Adrenal gland (tissue), 5 donors: ENCODE measurements at regions not wholly inside any gene's neighbourhood (a gene's known extent, or its start where the extent isn't known, plus 50 kb on each side); places are given as distances from the start of the nearest gene placed in this dataset.
"Not testable (repeated sequence)": the region's sequence is repeated elsewhere in the genome, so short reads cannot be mapped to it uniquely, and the experiment has no call there.

Experiments
- POLR2A ChIP-seq, 2 donors: fragments of 450-650 bp; IDR thresholded peaks; one replicate each; pipeline ENCODE4 v1.6.1; 2017; ENCODE audit warnings: antibody characterized with exemption in 2 of 2, mild to moderate bottlenecking in 2 of 2, moderate library complexity in 1 of 2
- TF ChIP-seq, protein P1 (sequence below), 6 experiments: fragments of 450-650 bp in 4 of 6; fragments of 200-600 bp in 2 of 6; sonication (generic) in 1 of 6; IDR thresholded peaks; 1 replicate in 5 of 6; 2 replicates in 1 of 6; pipeline versions ENCODE4 v1.5.1 to v1.8.0; 2016 to 2021; ENCODE audit warnings: antibody characterized with exemption in 6 of 6, mild to moderate bottlenecking in 2 of 6, moderate library complexity in 1 of 6
- donor health status: DM: no; HTN: no; CAD: no.

DNA sequence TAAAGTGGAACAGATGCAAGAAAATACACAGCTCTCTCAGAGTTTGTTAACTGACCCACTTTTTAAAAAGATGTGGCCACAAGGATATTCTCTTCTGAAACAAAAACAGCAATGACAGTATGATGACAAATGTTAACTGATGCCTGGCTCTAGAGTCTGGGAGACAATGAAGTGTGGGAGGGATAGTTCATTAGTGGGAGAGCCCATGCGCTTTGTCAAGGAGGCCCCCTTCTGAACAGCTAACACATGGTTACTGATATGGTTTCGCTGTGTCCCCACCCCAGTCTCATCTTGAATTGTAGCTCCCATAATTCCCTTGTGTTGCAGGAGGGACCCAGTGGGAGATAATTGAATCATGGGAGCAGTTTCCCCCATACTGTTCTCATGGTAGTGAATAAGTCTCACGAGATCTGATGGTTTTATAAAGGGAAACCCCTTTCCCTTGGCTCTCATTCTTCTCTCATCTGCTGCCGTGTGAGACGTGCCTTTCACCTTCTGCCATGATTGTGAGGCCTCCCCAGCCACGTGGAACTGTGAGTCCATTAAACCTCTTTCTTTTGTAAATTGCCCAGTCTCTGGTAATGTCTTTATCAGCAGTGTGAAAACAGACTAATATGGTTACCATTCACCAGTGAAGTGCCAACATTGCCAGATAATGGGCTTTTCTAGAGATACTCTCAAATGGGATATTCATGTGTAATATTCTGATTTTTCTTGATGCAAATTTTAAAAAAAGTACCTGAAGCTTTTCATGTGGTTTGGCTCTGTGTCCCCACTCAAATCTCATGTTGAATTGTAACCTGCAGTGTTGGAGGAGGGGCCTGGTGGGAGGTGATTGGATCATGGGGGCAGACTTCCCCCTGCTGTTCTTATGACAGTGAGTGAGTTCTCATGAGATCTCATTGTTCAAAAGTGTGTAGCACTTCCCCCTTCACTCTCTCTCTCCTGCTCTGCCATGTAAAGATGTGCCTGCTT is 435.8 kb downstream of the SHISA9 start:
- TF ChIP-seq, protein P1, sequence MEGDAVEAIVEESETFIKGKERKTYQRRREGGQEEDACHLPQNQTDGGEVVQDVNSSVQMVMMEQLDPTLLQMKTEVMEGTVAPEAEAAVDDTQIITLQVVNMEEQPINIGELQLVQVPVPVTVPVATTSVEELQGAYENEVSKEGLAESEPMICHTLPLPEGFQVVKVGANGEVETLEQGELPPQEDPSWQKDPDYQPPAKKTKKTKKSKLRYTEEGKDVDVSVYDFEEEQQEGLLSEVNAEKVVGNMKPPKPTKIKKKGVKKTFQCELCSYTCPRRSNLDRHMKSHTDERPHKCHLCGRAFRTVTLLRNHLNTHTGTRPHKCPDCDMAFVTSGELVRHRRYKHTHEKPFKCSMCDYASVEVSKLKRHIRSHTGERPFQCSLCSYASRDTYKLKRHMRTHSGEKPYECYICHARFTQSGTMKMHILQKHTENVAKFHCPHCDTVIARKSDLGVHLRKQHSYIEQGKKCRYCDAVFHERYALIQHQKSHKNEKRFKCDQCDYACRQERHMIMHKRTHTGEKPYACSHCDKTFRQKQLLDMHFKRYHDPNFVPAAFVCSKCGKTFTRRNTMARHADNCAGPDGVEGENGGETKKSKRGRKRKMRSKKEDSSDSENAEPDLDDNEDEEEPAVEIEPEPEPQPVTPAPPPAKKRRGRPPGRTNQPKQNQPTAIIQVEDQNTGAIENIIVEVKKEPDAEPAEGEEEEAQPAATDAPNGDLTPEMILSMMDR (IDR thresholded peaks at IDR 0.05) = not testable (repeated sequence)
- not testable (repeated sequence) for TF ChIP-seq POLR2A (IDR thresholded peaks at IDR 0.05)
